ENCODE measurements at regions not wholly inside any gene's neighbourhood (a gene's known extent, or its start where the extent isn't known, plus 50 kb on each side); places are given as distances from the start of the nearest gene placed in this dataset.

DNA sequence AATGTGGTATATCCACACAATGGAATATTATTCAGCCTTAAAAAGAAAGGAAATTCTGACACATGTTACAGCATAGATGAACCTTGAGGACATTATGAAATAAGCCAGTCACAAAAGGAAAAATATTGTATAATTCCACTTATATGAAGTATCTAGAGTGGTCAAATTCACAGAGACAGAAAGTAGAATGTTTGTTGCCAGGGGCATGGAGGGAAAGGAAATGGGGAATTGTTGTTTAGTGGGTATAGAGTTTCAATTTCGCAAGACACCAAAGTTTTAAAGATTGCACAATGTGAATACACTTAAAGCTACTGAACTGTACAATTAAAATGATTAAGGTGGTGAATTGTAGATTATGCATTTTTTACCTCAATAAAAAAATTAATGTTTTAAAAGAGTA is 92.9 kb downstream of the TXNL1 start:
- no peak for DNase-seq

- DNase-seq, result no peak
Measured at GRCh38 chr18:56542476-56542875, 95.9 kb downstream of the TXNL1 start.

- DNase-seq, result no peak
Measured at GRCh38 chr18:56541793-56542192, 96.6 kb downstream of the TXNL1 start.

DNA sequence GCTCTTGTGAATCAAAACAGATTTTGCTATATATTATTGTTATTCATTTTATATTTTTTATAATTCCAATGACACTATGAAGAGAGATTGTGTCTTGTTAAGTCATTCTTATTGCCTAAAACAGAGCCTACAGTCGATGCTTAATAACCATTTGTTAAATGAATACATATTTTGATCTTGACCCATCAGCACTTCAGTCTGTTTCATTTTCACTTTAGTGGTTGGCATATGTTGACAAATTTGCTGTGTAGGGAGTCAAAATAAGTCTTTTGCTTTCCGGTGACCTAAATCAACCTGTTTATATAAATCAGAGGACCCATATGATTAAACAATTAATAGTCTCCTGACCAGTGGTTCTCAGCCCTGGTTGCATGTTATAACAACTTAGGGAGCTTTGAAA is 97.1 kb downstream of the TXNL1 start:
- DNase-seq, result no peak

- no peak for DNase-seq
Measured at GRCh38 chr18:56538746-56539145, 99.6 kb downstream of the TXNL1 start.

- no peak for DNase-seq
Measured at GRCh38 chr18:56532176-56532840, 106.1 kb downstream of the TXNL1 start.

- DNase-seq, result no peak
Measured at GRCh38 chr18:56522816-56523215, 115.6 kb downstream of the TXNL1 start.

DNA sequence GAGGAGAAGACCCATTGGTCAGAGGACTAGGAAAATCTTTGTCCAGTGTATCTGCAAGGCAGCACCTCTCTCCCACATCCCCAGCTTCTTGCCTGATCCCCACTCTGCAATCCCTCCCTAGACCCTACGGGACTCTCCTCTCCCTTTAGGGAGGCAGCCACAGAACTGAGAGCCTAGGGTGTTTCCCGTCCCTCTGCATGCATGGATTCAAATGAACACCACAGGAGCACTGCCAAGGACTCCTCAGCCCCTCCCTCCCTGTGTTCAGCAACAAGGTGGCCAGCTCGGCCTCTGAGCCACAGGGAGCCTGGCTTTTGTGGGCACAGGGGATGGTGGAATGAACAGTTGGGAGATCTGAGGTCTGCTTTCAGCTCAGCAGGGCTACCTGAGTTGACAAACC is 117.1 kb downstream of the TXNL1 start:
- no peak for DNase-seq

DNA sequence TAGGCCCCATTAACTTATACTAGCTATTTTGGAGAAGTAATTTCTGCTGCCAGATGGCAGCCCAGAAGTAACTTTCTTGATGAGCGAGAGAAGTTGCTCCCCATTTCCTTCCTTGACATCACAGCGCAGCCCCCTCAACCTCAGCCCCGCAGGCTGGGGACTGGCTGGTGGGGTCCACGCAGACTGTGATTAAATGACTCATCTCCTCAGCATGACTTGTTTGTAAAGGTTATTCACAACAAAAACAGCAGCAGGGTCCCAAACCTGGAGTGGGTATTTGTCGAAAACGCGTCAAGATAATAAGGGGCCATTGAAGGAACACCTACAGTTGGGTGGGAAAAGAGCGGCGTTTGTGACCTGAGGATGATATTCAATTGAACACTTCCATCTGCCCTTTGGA is 120.6 kb downstream of the TXNL1 start:
- DNase-seq, result no peak

DNA sequence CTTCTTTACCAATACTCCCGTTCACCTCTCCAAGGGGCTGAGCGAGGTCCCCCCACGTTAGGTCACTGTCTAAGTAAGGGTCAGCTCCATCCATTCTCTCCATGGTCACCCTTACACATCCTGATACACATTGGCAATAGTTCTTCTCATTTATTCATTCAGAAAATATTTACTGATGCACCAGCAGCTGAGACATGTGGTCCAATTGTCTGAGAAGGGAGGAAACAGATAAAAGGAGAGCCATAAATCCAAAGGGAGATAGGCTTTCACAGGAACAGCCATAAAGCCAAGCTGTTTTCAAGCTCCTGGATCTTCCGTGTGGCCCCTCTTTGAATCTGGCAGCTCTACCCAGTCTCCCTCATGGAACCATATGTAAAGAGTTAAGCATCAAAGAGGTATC is 121.2 kb downstream of the TXNL1 start:
- no peak for DNase-seq

- no peak for DNase-seq
Measured at GRCh38 chr18:56516789-56517188, 121.6 kb downstream of the TXNL1 start.

- no peak for DNase-seq
Measured at GRCh38 chr18:56515522-56515921, 122.9 kb downstream of the TXNL1 start.

GRCh38 chr18:56511996-56512395 is 126.4 kb downstream of the TXNL1 start:
- no peak for DNase-seq

GRCh38 chr18:56510108-56510507 is 128.3 kb downstream of the TXNL1 start:
- DNase-seq, result no peak

GRCh38 chr18:56509656-56510055 is 128.7 kb downstream of the TXNL1 start:
- DNase-seq, result no peak

- no peak for DNase-seq
Measured at GRCh38 chr18:56508370-56509036, 129.9 kb downstream of the TXNL1 start.

GRCh38 chr18:56505971-56506370 is 132.4 kb downstream of the TXNL1 start:
- DNase-seq, result no peak

DNA sequence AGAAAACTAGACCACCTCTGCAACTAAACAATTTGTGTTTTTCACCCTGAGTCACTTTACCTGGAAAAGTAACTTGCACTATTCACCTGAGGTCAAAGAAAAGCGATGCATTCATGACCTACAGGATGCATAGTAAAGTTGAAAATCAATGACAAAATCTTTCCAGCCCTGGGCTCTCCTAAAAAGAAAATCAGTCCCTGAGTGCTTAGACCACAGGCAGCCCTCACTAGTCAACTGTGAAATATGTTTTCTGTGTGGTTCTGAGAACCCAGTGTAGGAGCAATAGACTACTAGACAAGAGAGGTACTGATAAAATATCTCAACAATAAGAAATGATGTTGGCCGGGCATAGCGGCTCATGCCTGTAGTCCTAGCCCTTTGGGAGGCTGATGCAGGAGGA is 133.1 kb downstream of the TXNL1 start:
- DNase-seq, result no peak

GRCh38 chr18:56501896-56502295 is 136.5 kb downstream of the TXNL1 start:
- no peak for DNase-seq

DNA sequence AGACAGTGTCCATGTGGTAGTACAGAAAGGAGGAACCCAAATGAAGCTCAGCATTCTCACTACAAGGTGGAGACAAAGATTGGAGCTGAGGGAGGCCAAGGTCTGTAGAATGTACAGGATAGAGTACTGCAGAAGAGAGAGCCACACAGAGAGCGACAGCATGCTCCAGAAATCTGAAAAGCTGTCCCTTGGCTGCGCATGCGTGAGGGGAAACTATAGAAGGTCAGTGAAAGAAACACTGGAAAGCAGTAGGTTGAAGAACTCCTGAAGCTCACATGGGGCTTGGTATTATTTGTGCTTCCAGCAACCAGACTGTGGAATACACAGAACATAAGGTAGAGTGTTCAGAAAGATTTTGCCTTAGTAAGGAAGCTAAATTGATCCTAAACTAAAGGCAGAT is 142.5 kb downstream of the TXNL1 start:
- DNase-seq, result no peak

DNA sequence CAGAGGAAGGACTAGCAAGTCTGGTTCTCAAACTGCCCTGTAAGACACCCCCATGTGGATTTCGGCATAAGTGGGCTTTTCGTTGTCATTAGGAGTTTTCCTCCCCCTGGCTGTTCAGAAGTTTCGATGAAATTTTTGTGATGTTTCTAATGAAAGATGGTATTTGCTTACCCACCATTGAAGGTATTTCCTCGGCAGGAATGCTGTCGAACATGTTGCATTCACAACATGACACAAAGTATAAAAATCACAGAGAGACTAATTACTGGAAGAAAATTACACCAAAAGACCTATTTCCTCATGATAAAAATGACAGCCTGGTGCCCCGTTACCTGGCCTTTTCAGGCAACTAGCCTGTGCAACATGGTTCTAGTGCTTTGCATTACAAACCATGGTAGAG is 144.9 kb downstream of the TXNL1 start:
- DNase-seq, result no peak

- DNase-seq, result no peak
Measured at GRCh38 chr18:56492136-56492535, 146.3 kb downstream of the TXNL1 start.

GRCh38 chr18:56490942-56491341 is 147.4 kb downstream of the TXNL1 start:
- DNase-seq, result no peak

GRCh38 chr18:56489893-56490292 is 148.5 kb downstream of the TXNL1 start:
- DNase-seq, result no peak

- DNase-seq, result no peak
Measured at GRCh38 chr18:56488739-56489138, 149.7 kb downstream of the TXNL1 start.
